WTC11 (cell line): ENCODE measurements at regions not wholly inside any gene's neighbourhood (a gene's known extent, or its start where the extent isn't known, plus 50 kb on each side); places are given as distances from the start of the nearest gene placed in this dataset.

Experiments used
- ATAC-seq: fragments of 200-7000 bp; cut with Tn5 transposase; 2 replicates; pipeline ENCODE4 v1.10.0; 2021; ENCODE audit warnings: mild to moderate bottlenecking, moderate library complexity
- CTCF ChIA-PET: fragments of 300-600 bp; sonication (Branson Sonifier 250); formaldehyde crosslinking; loops from one replicate; lab custom pipeline; 2021; ENCODE audit warnings: antibody characterized with exemption; lab: Charles Lee
- POLR2A ChIA-PET: fragments of 350-600 bp; sonication (Branson Sonifier 250); formaldehyde crosslinking; loops from one replicate; lab custom pipeline; 2021; ENCODE audit warnings: antibody characterized with exemption; lab: Charles Lee
- DNase-seq: peaks from one replicate; pipeline ENCODE4 v3.0.0; 2021; ENCODE audit warnings: low spot score
- H3K27ac Mint-ChIP-seq: 2 replicates; pipeline ENCODE4 v1.8.0; 2021; ENCODE audit warnings: mixed read lengths
- H3K27me3 Mint-ChIP-seq: 2 replicates; pipeline ENCODE4 v1.8.0; 2021; ENCODE audit warnings: low read depth, mild to moderate bottlenecking, moderate library complexity, mixed read lengths
- H3K36me3 Mint-ChIP-seq: 2 replicates; pipeline ENCODE4 v1.8.0; 2021; ENCODE audit warnings: mixed read lengths
- H3K4me1 Mint-ChIP-seq: 2 replicates; pipeline ENCODE4 v1.8.0; 2022; ENCODE audit warnings: mixed read lengths
- H3K4me3 Mint-ChIP-seq: 2 replicates; pipeline ENCODE4 v1.8.0; 2021; ENCODE audit warnings: mild to moderate bottlenecking, moderate library complexity, mixed read lengths
- H3K9me3 Mint-ChIP-seq: 2 replicates; pipeline ENCODE4 v1.8.0; 2021; ENCODE audit warnings: mixed read lengths
- CDX4 ChIP-seq: fragments of 250-450 bp; sonication (Bioruptor Pico); IDR thresholded peaks from 2 replicates; pipeline ENCODE4 v1.9.0; 2021; ENCODE audit warnings: moderate library complexity, mild to moderate bottlenecking, inconsistent platforms, borderline replicate concordance
- FOXP1 ChIP-seq: sonication (generic); formaldehyde crosslinking; IDR thresholded peaks from 2 replicates; pipeline ENCODE4 v1.8.0; 2022; ENCODE audit warnings: missing genetic modification reagents, mild to moderate bottlenecking, moderate library complexity, borderline replicate concordance
- GRHL2 ChIP-seq: fragments of 250-450 bp; sonication (Bioruptor Pico); IDR thresholded peaks from 2 replicates; pipeline ENCODE4 v1.8.0; 2022; ENCODE audit warnings: mild to moderate bottlenecking, moderate library complexity; ENCODE audit not compliant: insufficient replicate concordance, severe bottlenecking
- HMGA2 ChIP-seq: fragments of 250-450 bp; sonication (Bioruptor Pico); IDR thresholded peaks from 2 replicates; pipeline ENCODE4 v1.4.0; 2021; ENCODE audit warnings: mild to moderate bottlenecking, moderate library complexity
- HMGXB4 ChIP-seq: sonication (generic); formaldehyde crosslinking; IDR thresholded peaks from 2 replicates; pipeline ENCODE4 v1.8.1; 2023; ENCODE audit warnings: mild to moderate bottlenecking, moderate library complexity, missing genetic modification reagents
- IRF1 ChIP-seq: sonication (generic); formaldehyde crosslinking; IDR thresholded peaks from 2 replicates; pipeline ENCODE4 v1.8.0; 2023; ENCODE audit warnings: missing genetic modification reagents
- PRDM15 ChIP-seq: sonication (generic); formaldehyde crosslinking; IDR thresholded peaks from 2 replicates; pipeline ENCODE4 v1.8.0; 2022; ENCODE audit warnings: missing genetic modification reagents
- RELA ChIP-seq: sonication (generic); formaldehyde crosslinking; IDR thresholded peaks from 2 replicates; pipeline ENCODE4 v1.8.1; 2022; ENCODE audit warnings: missing genetic modification reagents, mild to moderate bottlenecking, borderline replicate concordance
- RORB ChIP-seq: fragments of 250-450 bp; sonication (Bioruptor Pico); IDR thresholded peaks from 2 replicates; pipeline ENCODE4 v1.9.0; 2021; ENCODE audit warnings: mild to moderate bottlenecking
- STAT6 ChIP-seq: sonication (generic); formaldehyde crosslinking; conservative IDR thresholded peaks from 2 replicates; pipeline ENCODE4 v1.8.1; 2023; ENCODE audit warnings: mild to moderate bottlenecking, low read depth, missing genetic modification reagents, moderate library complexity
- ZNF232 ChIP-seq: sonication (generic); formaldehyde crosslinking; IDR thresholded peaks from 2 replicates; pipeline ENCODE4 v1.8.0; 2022; ENCODE audit warnings: mild to moderate bottlenecking, missing genetic modification reagents
- ZNF317 ChIP-seq: sonication (generic); formaldehyde crosslinking; IDR thresholded peaks from 2 replicates; pipeline ENCODE4 v1.8.1; 2023; ENCODE audit warnings: low read depth, mild to moderate bottlenecking, moderate library complexity, missing genetic modification reagents, borderline replicate concordance
- ZNF416 ChIP-seq: fragments of 250-450 bp; sonication (Bioruptor Pico); IDR thresholded peaks from 2 replicates; pipeline ENCODE4 v1.9.0; 2021; ENCODE audit warnings: mild to moderate bottlenecking, inconsistent platforms
- ZNF423 ChIP-seq: fragments of 250-450 bp; sonication (Bioruptor Pico); IDR thresholded peaks from 2 replicates; pipeline ENCODE4 v2.1.2; 2022; ENCODE audit warnings: mild to moderate bottlenecking, moderate library complexity
- ZNF512 ChIP-seq: sonication (generic); formaldehyde crosslinking; IDR thresholded peaks from 2 replicates; pipeline ENCODE4 v1.8.1; 2022; ENCODE audit warnings: missing genetic modification reagents, borderline replicate concordance
- ZSCAN18 ChIP-seq: fragments of 250-450 bp; sonication (Bioruptor Pico); IDR thresholded peaks from 2 replicates; pipeline ENCODE4 v2.1.2; 2022; ENCODE audit warnings: mild to moderate bottlenecking, moderate library complexity

- no peak for DNase-seq
- Mint-ChIP-seq H3K9me3 (no peaks in the 10 kb centered on the region), H3K36me3 (no peaks in the 10 kb centered on the region), H3K4me3 (no peak overlapping the region), H3K4me1 (peaks cover 4% of the 10 kb centered on the region; the same call in 1 of the 2 replicates), H3K27me3 (no peaks in the 10 kb centered on the region), H3K27ac (no peak overlapping the region)
- no peak for TF ChIP-seq ZNF416 (CRISPR knock-in tag)
- TF ChIP-seq CDX4 = no peak
- no peak for TF ChIP-seq ZNF232
- TF ChIP-seq RORB (CRISPR knock-in tag) = no peak
- no peak for TF ChIP-seq RELA (CRISPR knock-in tag)
- no peak for TF ChIP-seq HMGXB4 (CRISPR knock-in tag)
- no peak for TF ChIP-seq PRDM15 (CRISPR knock-in tag)
- TF ChIP-seq ZNF423 = no peak
- no peak for TF ChIP-seq FOXP1 (CRISPR knock-in tag)
- no peak for TF ChIP-seq ZSCAN18 (CRISPR knock-in tag)
- no peak for TF ChIP-seq HMGA2 (CRISPR knock-in tag)
- no peak for TF ChIP-seq IRF1 (CRISPR knock-in tag)
- TF ChIP-seq ZNF512 (CRISPR knock-in tag) = no peak
- TF ChIP-seq GRHL2 = no peak
- TF ChIP-seq STAT6 (CRISPR knock-in tag) = no peak
- TF ChIP-seq ZNF317 = no peak
- POLR2A ChIA-PET = no interaction called here
- ATAC-seq = no peak; the same call in 1 of the 2 replicates
- CTCF ChIA-PET = no interaction called here
Observed at GRCh38 chr4:187944179-187944578, 51.4 kb upstream of the ZFP42 start.
